ENCODE measurements at regions not wholly inside any gene's neighbourhood (a gene's known extent, or its start where the extent isn't known, plus 50 kb on each side); places are given as distances from the start of the nearest gene placed in this dataset.
A peak's percentile ranks its signal among the peaks of the same experiment; 100 is the strongest.

DNA sequence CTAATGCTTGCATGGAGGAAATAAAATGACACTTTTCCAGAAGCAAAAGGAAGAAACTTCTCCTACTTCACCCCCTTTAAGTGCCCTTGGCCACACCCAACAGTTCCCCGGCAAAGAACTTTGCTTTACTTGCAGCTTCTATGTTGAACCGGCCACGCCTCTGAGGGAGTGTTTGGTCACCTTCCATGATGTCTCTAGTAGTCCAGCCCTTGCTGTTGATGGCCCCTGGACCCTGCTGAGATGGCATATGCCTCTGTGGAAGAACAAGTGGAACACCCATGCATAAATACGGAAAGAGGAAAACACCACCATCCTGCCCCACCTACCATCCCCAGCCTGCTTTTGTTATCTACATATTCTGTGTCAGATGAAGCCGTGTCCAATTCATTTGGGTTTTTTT, 218.3 kb upstream of the POU3F3 start:
- DNase-seq (ENCODE audit: low spot score) = no peak

DNA sequence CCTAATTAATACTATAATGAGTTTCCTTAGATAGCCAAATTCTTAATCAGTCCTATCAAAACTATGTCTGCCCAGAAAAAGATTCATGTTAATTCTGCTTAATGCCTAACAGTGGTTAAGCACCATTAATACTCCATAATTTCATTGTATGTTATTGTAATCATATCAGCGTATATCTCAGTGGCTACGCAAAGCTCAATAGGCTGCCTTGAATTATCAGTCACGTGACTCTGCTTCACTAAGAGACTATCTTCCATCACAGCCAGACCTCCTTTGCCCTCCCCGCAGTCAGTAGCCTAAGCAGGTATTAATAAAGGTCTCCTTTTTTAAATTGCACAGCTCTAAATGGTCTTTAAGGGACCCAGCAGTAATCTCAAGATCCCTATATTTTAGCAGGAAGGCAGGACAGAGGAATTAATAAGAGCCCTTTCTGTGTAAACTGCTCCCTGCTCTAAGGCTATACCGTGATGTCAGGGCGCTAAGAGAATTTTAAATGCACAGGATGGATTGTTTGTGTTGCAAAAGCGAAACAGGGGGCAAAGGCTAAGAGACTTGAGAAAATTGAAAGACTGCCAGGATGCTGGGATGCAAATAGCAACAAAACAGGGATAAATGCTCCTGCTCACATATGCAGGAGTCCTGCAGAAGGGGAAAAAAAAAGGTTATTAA, 215.6 kb upstream of the POU3F3 start:
- DNase-seq (ENCODE audit: low spot score) = no peak

GRCh38 chr2:104638859-104639202, 215.1 kb upstream of the POU3F3 start:
- no peak for DNase-seq (ENCODE audit: low spot score)

- DNase-seq (ENCODE audit: low spot score) = no peak
These were observed 212.1 kb upstream of the POU3F3 start for GRCh38 chr2:104641786-104642185.

DNA sequence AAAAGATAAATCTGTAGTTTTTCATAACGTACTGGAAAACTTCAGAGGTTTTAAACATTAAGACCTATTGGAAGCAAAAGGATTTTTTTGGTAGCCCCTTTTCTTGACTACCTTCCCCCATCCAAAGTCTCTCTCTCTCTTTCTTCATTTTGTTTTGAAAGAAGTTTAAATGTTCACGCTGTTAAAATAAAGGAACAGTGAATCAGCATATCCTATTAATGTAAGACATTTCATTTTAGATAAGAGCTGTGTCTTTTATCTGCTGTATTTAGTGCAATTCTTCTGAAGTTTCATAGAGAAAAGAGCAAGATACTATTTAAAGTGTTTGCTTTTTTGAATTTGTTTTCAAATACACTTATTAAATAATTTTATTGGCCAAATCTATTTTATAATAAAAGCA, 205.5 kb upstream of the POU3F3 start:
- DNase-seq (ENCODE audit: low spot score) = no peak

DNA sequence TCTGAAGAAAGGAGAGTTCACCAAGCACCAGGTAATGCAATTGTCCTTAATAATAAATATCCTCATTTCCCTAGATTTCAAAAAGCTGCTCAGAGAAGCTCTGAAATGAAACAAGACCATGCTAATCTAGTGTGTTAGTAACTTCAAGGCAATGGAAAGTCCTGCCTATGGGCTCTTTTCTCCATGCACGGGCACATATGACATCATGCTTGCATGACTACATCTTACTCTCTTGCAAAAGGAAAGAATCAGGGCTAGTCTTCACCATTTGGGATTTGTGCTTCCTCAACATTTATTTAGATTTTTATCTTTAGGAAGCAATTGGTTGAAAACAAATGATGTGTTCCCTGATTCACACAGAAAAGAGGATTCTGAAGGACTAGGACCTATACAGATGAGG, 204.0 kb upstream of the POU3F3 start:
- DNase-seq (ENCODE audit: low spot score) = no peak

DNA sequence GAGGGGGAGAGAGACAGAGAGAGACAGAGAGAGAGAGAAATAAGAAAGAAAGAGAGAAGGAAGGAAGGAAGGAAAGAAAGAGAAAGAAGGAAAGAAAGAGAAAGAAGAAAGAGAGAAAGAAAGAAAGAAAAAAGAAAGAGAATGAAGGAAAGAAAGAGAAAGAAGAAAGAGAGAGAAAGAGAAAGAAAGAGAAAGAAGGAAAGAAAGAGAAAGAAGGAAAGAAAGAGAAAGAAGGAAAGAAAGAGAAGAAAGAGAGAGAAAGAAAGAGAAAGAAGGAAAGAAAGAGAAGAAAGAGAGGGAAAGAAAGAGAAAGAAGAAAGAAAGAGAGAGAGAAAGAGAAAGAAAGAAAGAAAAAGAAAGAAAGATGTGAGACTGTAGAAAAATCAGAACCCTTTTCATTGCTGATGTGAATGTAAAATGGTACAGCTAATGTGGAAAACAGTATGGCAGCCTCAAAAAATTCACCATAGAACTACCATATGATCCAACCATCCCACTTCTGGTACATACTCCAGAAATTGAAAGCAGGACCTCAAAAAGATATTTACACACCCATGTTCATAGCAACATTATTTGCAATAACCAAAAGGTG, 203.4 kb upstream of the POU3F3 start:
- DNase-seq (ENCODE audit: low spot score) = no peak

GRCh38 chr2:104654811-104655210, 199.1 kb upstream of the POU3F3 start:
- no peak for DNase-seq (ENCODE audit: low spot score)

- no peak for DNase-seq (ENCODE audit: low spot score)
These were observed 197.2 kb upstream of the POU3F3 start for GRCh38 chr2:104656571-104657163.

DNA sequence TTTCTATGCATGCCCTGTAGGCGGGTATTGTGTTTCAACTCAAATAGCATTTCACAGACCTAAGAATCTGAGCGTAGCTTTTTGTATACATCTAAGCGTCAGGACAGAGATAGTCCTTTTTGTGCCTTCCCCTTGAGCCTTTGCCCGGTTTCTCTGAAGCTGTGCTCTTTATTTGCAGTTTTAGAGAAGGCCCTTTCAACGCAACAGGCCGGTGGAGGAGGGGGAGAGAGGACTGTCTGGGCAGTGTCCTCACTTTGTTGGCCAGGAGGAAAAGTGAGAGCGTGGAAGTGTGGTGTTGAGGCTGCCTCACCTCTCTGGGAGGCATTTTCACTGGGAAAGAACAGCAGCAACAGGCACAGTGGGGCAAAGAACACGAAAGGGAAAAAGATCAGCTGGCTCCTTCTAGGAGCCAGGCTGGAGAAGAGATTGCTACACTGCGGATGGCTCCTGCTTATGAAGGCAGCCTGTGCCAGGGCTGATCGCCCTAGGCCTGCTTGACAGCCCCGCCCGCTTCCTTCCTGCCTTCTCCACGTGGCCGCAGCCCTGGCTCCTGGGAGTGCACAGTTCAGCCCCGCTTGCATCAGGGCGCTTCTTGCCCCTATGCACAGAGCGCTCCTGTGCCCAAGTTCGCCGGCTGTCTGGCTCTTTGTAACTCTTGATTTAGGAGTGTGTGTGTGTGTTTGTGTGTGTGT, 195.6 kb upstream of the POU3F3 start:
- DNase-seq (ENCODE audit: low spot score) = no peak

DNA sequence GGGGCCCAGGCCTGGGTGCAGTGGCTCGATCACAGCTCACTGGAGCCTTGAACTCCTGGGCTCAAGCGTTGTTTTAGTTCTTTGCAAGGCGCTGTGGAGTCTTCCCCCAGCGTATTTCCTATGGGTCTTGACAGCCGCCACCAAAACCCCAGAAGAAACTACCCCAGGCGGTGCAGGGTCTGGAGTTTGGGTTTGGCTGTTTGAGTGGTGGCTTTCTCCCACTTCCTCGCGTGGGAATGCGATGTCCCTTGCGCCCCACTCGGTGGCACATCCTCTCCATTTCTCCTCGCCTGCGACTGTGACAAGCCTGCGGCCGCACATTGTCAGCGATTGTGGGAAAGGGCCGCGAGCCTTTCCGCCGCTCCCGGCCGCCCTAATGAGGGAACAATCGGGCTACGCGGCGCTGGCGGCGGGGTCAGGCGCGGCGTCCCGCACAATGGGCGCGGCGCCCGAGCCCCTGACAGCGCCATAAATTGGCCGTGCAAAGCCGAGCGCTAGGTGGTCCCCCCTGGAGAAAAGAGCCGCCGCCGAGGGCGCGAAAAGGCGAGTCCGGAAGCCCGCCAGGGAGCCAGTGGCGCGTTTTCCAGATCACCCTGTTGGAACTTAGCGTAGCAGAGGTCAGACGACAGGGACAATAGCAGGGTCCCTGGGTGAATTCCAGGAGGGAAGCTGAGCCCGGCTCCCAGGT, 194.9 kb upstream of the POU3F3 start:
- peak; percentile 47 for DNase-seq (ENCODE audit: low spot score)

- DNase-seq (ENCODE audit: low spot score) = no peak
These were observed 192.9 kb upstream of the POU3F3 start for GRCh38 chr2:104660991-104661390.

DNA sequence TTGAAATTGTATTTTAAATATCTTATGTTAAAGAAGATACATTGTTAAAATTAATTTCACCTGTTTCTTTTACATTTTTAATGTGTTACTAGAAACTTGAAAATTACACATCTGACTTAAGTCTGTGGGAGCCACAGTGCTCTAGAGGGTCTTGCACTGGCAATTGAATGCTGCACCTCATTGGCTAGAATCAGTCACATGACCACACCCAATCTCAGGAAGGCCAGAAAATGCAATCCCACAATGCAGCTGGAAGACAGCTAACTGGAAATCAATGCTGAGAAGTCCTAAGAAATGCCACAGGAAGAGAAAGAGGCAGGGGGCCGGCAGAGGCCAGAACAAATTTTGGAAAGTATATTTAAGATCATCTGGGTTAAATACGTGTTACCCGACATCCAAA, 189.2 kb upstream of the POU3F3 start:
- DNase-seq (ENCODE audit: low spot score) = no peak

DNA sequence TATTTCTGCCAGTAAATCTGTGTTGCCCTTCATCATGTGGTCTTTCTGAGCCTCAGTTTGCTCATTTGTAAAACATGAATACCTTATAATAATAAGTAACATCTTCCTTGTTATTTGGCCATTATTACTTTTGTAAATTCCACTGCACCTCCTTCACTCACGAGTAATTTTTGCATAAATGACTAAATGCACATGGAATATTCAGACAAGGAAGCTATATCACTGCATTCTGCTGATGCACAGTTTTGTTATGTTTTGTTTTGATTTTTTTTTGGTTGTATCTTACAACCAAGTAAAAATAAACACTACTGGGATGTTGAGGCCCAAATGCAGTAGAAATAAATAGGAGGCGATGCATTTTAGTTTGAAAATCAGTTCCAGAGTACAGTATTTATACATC, 185.3 kb upstream of the POU3F3 start:
- DNase-seq (ENCODE audit: low spot score) = no peak

DNA sequence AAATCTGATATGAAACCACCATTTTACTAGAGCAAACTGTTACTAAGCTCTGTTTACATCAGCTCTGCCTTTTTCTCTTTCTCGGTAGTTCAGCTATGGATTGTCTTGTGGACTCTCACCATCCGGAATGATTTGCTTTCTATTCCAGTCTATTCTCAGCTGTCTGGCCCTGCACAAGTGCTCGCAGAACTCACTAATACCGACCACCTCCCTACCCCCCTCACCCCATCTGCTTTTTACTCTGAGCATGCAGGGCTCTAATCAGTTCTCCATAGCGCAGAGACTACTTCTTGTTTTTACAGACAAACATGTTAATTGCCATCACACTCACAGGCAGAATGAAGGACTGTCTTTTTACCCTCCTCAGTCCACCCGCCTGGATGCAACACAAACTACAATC, 180.7 kb upstream of the POU3F3 start:
- DNase-seq (ENCODE audit: low spot score) = no peak

GRCh38 chr2:104678181-104678580, 175.7 kb upstream of the POU3F3 start:
- no peak for DNase-seq (ENCODE audit: low spot score)

DNA sequence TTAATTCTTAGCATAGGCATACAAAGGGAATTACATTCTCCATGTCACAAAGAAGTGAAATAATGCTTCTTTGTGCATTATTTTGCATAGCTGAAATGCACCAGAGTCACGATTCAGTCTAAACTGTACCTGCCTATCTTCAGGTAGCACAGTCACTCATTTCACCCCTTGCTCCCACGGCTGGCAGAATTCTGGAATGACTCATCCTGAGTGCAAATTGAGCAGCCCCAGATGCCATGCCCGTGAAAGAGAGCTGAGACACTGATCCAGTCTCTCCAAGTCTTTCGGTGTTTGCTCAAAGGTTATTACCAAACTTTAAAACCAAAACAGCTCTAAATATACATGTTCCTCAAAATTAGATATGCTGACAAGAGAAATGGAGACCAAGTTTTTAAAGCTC, 168.3 kb upstream of the POU3F3 start:
- DNase-seq (ENCODE audit: low spot score) = peak; percentile 70

GRCh38 chr2:104687147-104687546, 166.8 kb upstream of the POU3F3 start:
- DNase-seq (ENCODE audit: low spot score) = no peak

GRCh38 chr2:104690255-104690984, 163.5 kb upstream of the POU3F3 start:
- DNase-seq (ENCODE audit: low spot score) = no peak

GRCh38 chr2:104698276-104698675, 155.6 kb upstream of the POU3F3 start:
- DNase-seq (ENCODE audit: low spot score) = no peak

DNA sequence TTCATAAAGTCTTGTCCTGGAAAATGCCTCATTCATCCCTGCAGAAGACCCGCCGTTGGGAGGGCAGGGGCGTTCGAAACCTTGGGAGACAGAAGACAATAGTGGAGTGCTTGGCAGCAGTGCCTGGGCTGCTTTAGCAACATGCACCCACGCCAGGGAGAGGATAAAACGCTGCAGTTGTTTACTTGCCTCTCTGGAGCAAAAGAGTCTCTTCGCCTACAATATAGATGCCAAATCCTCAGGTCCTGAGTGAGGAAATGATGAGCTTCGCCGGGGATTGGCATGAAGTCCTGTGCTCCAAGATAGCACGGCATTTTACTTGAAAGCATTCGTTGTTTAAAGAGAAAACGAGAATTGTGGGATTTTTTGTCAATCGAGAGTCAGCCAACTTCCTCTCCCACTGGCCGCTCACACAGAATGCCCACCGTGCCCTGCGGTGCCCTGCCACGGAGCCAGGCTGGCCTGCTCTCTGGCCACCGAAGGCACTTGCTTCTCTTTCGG, 152.5 kb upstream of the POU3F3 start:
- peak; percentile 55 for DNase-seq (ENCODE audit: low spot score)

Data from putamen (tissue), 1 donor.